H7 (cell line): ENCODE measurements at regions not wholly inside any gene's neighbourhood (a gene's known extent, or its start where the extent isn't known, plus 50 kb on each side); places are given as distances from the start of the nearest gene placed in this dataset.

Source experiments
- DNase-seq: peaks from one replicate; pipeline ENCODE4 v3.0.0; 2012
- H3K27me3 ChIP-seq: 2 replicates; pipeline ENCODE4 v1.6.0; 2011; ENCODE audit warnings: mild to moderate bottlenecking, low read length; ENCODE audit not compliant: control insufficient read depth, insufficient read depth
- H3K36me3 ChIP-seq: replicated peaks from 2 replicates; pipeline ENCODE4 v1.5.1; 2011; ENCODE audit warnings: low read length; ENCODE audit not compliant: control insufficient read depth, insufficient read depth
- H3K4me3 ChIP-seq: 2 replicates; pipeline ENCODE4 v1.5.1; 2011; ENCODE audit warnings: low read depth, mild to moderate bottlenecking, control low read depth, low read length, moderate library complexity; ENCODE audit not compliant: insufficient read depth

- H3K27me3 ChIP-seq = no peaks in the 10 kb centered on the region
- H3K36me3 ChIP-seq = no peaks in the 10 kb centered on the region
- DNase-seq = no peak
- no peak overlapping the region for H3K4me3 ChIP-seq
These were observed 109.8 kb upstream of the RASGRP1 start for GRCh38 chr15:38674448-38674847.

DNA sequence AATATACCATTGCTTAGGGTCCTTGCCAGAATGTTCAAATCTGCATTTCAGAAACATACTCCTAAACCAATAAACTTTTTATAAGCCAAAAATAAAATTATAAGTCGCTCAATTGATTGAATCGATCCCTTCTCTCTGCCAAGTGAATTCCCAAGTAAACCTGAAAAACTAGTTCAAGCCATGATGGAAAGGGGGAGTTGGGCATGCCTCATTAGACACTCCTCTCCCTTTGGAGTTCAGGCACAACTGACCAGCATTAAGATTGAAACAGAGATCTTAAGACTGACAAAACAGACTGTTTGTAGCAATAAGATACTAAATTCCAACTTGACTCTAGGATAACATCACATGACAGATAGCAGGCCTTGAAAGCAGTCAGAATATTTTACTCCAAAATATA lies 113.7 kb upstream of the RASGRP1 start:
- DNase-seq = no peak
- Histone ChIP-seq H3K4me3 (no peak overlapping the region), H3K27me3 (no peaks in the 10 kb centered on the region), H3K36me3 (no peaks in the 10 kb centered on the region)

DNA sequence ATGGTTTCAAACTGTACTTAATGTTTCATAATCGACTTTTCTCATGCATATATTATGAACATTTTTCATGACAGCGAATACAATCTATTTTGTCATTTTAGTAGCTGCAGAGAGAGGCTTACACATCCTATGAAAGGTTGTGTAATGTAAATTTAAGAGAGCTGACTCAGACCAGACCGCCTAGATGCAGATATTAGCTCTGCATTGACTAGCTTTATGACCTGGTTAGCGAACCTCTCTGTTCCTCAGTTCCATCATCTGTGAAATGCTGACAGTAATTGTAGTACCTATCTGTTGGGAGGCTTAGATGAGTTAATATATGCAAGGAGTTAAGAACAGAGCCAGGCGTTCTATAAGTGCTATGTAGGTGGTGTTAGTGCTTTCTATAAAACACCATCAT lies 116.2 kb upstream of the RASGRP1 start:
- DNase-seq = no peak
- Histone ChIP-seq H3K27me3 (no peaks in the 10 kb centered on the region), H3K36me3 (no peaks in the 10 kb centered on the region), H3K4me3 (no peak overlapping the region)

- no peaks in the 10 kb centered on the region for H3K27me3 ChIP-seq
- H3K4me3 ChIP-seq = no peak overlapping the region
- DNase-seq = no peak
- no peaks in the 10 kb centered on the region for H3K36me3 ChIP-seq
These were observed 117.7 kb upstream of the RASGRP1 start for GRCh38 chr15:38682363-38682762.

DNA sequence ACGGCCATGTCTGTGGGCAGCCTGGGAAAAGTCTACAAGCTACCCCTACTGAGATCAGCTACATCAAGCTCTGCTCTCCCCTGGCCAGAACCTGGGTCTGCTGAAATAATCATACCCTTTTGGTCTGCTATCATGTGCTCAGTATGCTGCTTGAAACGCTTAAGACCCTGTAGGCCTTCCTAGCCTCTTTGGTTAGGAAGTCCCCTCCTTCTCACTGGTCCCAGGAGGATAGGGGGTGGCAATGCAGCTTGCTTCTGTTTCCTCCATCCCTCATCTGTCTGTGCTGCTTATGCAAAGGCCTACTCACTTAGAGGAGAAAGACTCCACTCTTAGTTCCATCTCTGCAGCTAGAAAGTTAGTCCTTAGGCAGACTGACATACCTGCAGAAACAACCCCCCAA lies 118.2 kb upstream of the RASGRP1 start:
- no peak overlapping the region for H3K4me3 ChIP-seq
- H3K27me3 ChIP-seq = no peaks in the 10 kb centered on the region
- H3K36me3 ChIP-seq = no peaks in the 10 kb centered on the region
- no peak for DNase-seq

GRCh38 chr15:38683382-38684242 lies 119.0 kb upstream of the RASGRP1 start:
- peak; percentile 40 for DNase-seq

GRCh38 chr15:38684440-38685010 lies 119.9 kb upstream of the RASGRP1 start:
- DNase-seq = no peak
- H3K4me3 ChIP-seq = no peak overlapping the region
- no peaks in the 10 kb centered on the region for H3K27me3 ChIP-seq
- no peaks in the 10 kb centered on the region for H3K36me3 ChIP-seq

More at GRCh38 chr15:38683382-38684242, 119.0 kb upstream of the RASGRP1 start:
- Histone ChIP-seq H3K4me3 (no peak overlapping the region), H3K27me3 (no peaks in the 10 kb centered on the region), H3K36me3 (no peaks in the 10 kb centered on the region)

GRCh38 chr15:38685686-38686339 lies 121.2 kb upstream of the RASGRP1 start:
- no peak for DNase-seq
- Histone ChIP-seq H3K4me3 (no peak overlapping the region), H3K36me3 (no peaks in the 10 kb centered on the region), H3K27me3 (no peaks in the 10 kb centered on the region)

DNA sequence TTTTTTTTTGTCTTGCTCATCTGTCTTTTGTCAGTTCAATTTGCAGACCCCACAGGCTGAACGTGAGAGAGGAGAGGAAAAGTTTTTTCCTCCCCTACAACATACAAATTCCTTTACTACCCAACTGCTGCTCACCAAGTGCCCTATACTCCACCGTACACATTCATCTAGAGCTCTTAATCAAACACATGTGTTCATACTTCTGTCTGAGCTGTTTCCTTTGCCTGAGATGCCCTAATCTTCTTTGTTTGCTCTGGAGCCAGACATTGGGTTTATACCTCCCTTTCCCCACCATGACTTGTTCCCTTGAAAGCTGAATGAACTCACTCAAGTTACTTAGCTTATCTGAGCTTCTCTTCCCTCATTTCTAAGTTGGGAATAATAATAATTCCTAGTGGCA lies 122.7 kb upstream of the RASGRP1 start:
- Histone ChIP-seq H3K27me3 (no peaks in the 10 kb centered on the region), H3K36me3 (no peaks in the 10 kb centered on the region), H3K4me3 (no peak overlapping the region)
- no peak for DNase-seq

DNA sequence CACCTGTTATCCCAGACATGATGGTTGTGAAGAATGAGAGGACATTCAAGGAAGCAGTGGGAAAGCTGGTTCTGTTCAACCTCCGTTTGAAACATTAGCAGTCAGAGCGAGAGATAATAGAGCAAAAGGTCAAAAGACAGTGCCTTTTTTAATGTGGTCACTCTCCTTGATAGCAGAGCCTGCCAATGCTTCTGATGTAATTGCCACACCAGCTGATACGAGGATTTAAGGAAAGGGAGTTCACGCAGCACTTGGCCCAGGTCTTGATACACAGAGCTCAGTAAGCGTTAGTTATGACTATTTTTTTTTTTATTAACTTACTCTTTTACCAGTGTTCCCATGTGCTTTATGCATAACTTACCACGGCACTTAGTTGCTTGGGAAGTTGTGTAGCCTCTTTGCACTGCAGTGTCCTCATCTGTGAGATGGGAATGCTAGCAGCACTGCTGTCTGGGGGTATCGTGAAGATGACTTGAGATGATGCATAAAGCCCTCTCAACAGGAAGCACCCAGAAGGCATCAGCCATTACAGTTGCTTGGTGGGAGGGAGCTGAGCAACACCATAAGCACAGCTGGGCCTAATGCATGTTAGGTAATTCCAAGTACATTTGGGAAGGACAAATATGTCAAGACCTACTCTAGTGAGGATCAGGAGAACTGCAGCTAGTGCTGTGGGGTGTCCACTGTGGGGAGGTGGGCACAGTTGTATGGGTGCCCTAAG lies 123.3 kb upstream of the RASGRP1 start:
- H3K4me3 ChIP-seq = no peak overlapping the region
- no peaks in the 10 kb centered on the region for H3K27me3 ChIP-seq
- no peaks in the 10 kb centered on the region for H3K36me3 ChIP-seq
- no peak for DNase-seq

- Histone ChIP-seq H3K4me3 (no peak overlapping the region), H3K36me3 (no peaks in the 10 kb centered on the region), H3K27me3 (no peaks in the 10 kb centered on the region)
- no peak for DNase-seq
These were observed 124.1 kb upstream of the RASGRP1 start for GRCh38 chr15:38688761-38689160.

DNA sequence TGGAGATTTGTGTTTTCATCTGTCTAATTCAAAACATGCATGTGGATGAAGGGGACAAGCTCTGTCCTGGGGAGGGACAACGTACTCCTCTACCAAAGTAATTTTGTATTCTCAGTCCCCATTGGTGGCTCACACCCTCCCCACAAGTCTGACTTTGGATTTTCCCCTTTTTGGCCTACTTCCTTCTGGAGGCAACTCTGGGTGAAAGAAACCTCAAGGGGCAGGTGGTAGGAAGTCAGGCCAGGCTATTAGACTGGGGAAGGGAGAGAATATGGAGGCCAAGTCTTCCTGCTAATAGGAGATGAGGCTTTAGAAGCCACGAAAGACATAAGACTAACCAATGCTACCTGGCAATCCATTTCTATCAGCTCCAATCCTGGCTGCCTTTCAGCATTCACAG lies 124.9 kb upstream of the RASGRP1 start:
- DNase-seq = no peak
- Histone ChIP-seq H3K4me3 (no peak overlapping the region), H3K27me3 (no peaks in the 10 kb centered on the region), H3K36me3 (no peaks in the 10 kb centered on the region)

DNA sequence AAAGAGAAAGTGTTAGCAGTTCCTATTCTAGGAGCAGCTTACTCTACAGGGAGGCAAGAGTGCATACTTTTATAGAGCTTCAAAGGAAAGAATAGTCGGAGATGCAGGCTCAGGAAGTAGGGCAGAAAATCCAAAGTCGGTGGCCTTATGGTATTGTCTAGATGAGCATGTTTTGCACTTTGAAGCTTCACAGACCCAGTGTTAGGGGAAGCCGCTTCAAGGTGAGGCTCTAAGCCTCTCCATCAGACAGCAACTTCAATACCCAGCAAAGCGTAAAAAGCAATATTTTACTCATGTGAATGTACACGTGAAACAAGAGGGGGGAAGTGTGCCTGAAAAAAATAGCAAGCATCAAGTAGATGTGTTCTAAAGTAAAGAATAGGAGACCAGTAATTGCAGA lies 125.6 kb upstream of the RASGRP1 start:
- DNase-seq = no peak
- Histone ChIP-seq H3K4me3 (no peak overlapping the region), H3K36me3 (no peaks in the 10 kb centered on the region), H3K27me3 (no peaks in the 10 kb centered on the region)

DNA sequence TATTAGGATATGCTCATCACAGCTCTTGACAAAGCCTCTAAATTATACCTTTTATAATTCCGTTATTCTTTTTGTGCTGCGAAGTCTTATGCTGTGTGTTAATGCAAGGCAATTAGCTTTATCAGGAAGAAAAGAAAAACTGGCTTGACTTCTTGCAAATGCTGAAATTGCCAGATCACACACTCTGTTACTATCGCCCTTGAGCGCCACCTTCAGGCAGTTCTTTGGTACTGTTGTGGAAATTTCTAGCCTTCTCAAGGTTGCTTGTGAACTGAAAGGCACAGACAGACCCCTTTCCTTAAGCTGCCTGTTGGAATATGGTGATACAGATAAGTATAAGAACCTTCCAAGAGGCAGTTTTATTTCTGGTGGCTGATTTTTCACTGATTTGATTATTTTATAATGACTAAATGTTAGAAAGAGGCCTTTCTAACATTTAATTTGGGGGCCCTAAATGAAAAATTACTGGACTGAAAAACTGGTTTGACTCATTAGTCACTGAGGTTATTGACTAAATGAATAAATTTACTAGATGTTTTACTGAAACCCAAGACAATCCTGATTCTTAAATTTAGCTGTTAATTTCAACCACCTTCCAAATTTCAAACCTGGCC lies 126.2 kb upstream of the RASGRP1 start:
- DNase-seq = peak; percentile 50
- Histone ChIP-seq H3K36me3 (no peaks in the 10 kb centered on the region), H3K4me3 (no peak overlapping the region), H3K27me3 (no peaks in the 10 kb centered on the region; the same call in 1 of the 2 replicates)
